IPS-11a (cell line): ENCODE measurements at regions not wholly inside any gene's neighbourhood (a gene's known extent, or its start where the extent isn't known, plus 50 kb on each side); places are given as distances from the start of the nearest gene placed in this dataset.
"Not testable (repeated sequence)": the region's sequence is repeated elsewhere in the genome, so short reads cannot be mapped to it uniquely, and the experiment has no call there.

Experiments used
- H3K4me3 ChIP-seq: one replicate; pipeline ENCODE4 v1.5.1; 2013; ENCODE audit warnings: low read depth, low read length, control low read depth

GRCh38 chr4:84147831-84148230 lies 351.3 kb downstream of the NKX6-1 start:
- no peak overlapping the region for H3K4me3 ChIP-seq

DNA sequence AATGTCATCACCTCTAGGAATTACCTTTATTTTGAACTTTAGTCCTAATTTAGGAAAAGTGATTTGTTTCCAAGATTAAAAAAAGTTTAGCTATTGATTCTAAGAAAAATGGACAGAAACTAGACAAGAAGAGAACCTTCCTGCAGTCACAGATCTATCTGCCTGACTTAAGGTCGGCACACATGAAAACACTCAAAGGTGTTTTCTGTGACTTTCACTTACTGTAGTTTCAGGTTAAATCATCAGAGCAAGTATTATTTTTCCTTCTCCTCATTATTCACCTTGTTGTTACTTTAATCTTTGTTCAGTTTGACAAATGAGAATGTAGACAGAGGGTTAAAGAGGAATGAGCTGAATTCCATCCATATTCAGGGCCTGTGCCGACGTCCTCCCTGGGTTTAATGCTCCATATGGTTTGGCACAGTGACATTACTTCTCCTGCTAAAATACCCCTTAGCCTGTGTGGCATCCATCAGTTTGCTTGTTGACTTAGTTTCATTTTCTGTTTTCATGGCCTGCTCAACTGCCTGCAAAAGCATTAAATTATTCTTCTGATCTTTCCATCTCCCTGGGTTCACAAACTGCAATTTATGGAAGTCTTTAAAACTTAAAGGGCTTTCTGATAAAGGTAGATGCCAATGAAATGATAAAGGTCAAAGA lies 352.7 kb downstream of the NKX6-1 start:
- no peak overlapping the region for H3K4me3 ChIP-seq

- H3K4me3 ChIP-seq: no peak overlapping the region
These were observed 353.9 kb downstream of the NKX6-1 start for GRCh38 chr4:84145176-84145575.

GRCh38 chr4:84126911-84127310 lies 372.2 kb downstream of the NKX6-1 start:
- H3K4me3 ChIP-seq: peak overlapping the region; percentile 20

GRCh38 chr4:84126061-84126787 lies 372.9 kb downstream of the NKX6-1 start:
- no peak overlapping the region for H3K4me3 ChIP-seq

GRCh38 chr4:84110040-84110439 lies 389.1 kb downstream of the NKX6-1 start:
- no peak overlapping the region for H3K4me3 ChIP-seq

- H3K4me3 ChIP-seq: not testable (repeated sequence)
These were observed 397.2 kb downstream of the NKX6-1 start for GRCh38 chr4:84101653-84102625.

DNA sequence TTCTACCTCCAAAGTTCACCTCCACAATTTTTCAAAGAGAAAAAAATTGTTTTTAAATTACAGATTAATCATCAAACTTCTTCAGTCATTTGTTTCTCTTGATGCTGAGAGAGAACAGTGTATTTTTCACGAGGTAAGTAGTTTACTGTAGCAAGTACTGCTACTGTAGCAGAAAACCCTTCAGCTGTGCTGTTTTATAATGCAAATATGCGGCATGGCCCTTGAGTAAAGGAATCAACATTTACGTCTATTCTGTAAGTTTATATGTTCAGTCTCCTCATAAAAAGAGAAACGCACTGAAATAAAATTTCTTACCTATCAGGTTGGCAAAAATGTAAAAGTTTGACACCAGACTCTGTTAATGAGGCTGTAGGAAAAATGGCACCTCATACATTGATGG lies 399.0 kb downstream of the NKX6-1 start:
- no peak overlapping the region for H3K4me3 ChIP-seq

GRCh38 chr4:84099599-84099998 lies 399.5 kb downstream of the NKX6-1 start:
- H3K4me3 ChIP-seq: no peak overlapping the region

GRCh38 chr4:84091266-84091665 lies 407.8 kb downstream of the NKX6-1 start:
- no peak overlapping the region for H3K4me3 ChIP-seq

DNA sequence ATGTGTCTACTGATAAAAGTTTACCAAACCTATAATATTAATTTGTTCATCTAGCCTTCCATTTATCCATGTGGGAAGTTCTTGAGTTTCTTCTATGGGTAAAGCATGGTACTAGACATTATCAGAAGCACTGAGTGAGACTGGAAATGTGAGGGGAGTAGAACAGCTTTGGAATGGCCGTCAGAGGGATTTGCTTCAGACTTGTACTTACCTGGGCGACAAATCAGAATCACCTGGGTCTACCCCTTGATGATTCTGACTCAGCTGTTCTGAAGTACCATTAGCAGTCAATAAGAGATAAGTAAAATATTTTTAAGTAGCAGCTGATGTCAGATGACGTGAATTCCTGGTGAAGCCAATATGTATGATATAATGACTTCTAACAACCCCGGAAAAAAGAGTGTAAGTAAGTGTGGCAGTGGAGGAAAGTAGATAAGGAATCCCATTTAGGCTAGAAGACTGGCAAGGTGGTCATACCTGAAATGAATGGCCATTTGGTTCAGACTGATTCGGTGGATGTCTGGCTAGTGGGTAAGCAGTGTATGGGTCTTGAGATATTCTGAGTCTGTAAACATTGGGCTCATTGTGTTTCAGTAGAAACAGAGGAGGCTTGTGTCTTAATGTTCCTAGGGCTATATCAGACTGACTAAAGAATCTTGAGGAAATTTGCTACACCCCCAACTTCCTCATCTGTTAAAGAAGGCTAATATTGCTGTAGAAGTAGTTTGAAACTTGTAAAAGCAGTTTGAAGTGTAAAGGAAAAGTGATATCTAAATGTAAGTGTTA lies 409.2 kb downstream of the NKX6-1 start:
- no peak overlapping the region for H3K4me3 ChIP-seq

- H3K4me3 ChIP-seq: no peak overlapping the region
These were observed 413.1 kb downstream of the NKX6-1 start for GRCh38 chr4:84085986-84086385.

DNA sequence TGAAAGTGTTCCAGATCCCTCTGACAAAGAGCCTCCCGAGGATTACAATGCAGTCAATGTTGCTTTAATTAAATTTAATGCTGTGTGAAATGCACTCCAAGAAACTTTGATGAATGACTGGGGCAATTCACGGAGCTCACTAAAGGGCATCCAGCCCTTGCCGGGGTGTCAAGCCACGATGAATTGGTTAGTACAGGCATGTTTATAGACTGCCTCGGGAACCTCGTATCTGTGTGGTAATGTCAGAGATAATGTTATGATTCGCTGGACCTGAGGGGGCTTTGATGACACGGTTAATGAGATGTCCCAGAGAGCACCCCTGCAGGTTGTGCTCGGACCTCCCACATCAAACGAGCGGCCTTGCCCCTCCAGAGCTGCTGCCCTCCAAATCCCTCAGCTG lies 428.8 kb downstream of the NKX6-1 start:
- no peak overlapping the region for H3K4me3 ChIP-seq

- no peak overlapping the region for H3K4me3 ChIP-seq
These were observed 435.5 kb downstream of the NKX6-1 start for GRCh38 chr4:84063619-84064018.

DNA sequence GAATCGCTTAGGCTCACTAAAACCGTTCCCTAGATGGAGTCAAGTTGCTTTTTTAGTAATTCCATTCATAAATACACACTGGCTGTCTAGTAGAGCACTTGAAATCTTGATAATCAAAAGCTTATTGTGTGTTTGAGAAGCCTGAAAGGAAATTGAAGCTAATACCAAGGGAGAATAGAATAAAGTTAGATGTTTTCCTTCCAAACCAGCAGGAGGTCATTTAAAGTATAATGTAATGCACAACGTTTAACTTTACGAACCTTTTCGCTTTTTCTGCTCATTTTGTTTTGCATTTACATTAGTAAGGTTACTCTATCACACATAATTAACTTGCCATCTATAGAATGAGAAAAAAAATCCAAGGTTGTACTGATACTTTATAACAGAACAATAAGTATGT lies 440.9 kb downstream of the NKX6-1 start:
- H3K4me3 ChIP-seq: no peak overlapping the region

GRCh38 chr4:84051639-84052038 lies 447.5 kb downstream of the NKX6-1 start:
- H3K4me3 ChIP-seq: no peak overlapping the region

GRCh38 chr4:84051089-84051488 lies 448.0 kb downstream of the NKX6-1 start:
- no peak overlapping the region for H3K4me3 ChIP-seq

GRCh38 chr4:84050015-84050414 lies 449.1 kb downstream of the NKX6-1 start:
- H3K4me3 ChIP-seq: no peak overlapping the region

GRCh38 chr4:84046551-84046950 lies 452.5 kb downstream of the NKX6-1 start:
- H3K4me3 ChIP-seq: no peak overlapping the region

DNA sequence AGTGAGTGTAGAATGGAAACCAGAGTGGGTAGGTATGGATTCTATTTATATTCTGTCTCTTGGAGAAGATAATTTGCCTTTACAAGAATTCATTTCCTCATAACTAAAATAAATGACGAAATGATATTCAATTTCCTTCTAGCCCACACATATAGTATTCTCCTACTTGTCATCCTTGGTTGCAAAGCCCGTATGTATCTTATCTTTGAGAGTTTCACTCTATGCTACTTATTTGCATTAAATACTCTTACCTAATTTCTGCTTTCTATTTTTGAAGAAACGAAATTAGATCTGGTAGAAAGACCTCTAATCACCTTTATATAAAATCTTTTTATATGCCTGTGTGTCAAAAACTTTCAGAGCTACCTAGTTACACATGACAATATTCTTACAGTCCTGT lies 457.7 kb downstream of the NKX6-1 start:
- H3K4me3 ChIP-seq: no peak overlapping the region

DNA sequence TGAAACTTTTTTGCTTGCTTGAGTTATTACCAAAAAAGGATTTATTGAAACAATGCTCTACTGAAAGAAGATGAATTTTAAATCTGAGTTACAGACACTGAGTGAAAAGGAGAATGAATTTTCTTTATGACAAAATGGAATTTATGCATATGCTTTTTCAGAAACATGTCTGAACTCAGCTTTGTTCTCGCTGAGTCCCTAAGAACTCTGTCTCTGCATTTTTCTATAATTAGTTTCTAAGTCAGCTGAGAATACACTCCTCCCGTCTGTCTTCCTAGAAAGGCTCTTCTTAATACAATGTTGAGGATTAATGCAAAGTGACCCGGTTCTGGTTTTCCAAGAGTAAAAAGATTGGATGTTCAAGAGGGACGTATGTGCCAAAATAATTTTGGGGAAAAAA lies 463.5 kb downstream of the NKX6-1 start:
- H3K4me3 ChIP-seq: no peak overlapping the region
